Epithelial cell of esophagus (primary cell): ENCODE measurements at regions not wholly inside any gene's neighbourhood (a gene's known extent, or its start where the extent isn't known, plus 50 kb on each side); places are given as distances from the start of the nearest gene placed in this dataset.

ENCODE experiments used
- DNase-seq: peaks from one replicate; pipeline ENCODE4 v3.0.0; 2010; ENCODE audit warnings: low read depth
- H3K4me3 ChIP-seq: 2 replicates; pipeline ENCODE4 v1.5.1; 2011; ENCODE audit warnings: mild to moderate bottlenecking, low read length, control low read depth
- CTCF ChIP-seq: IDR thresholded peaks from 2 replicates; pipeline ENCODE4 v1.5.1; 2011; ENCODE audit warnings: low read depth, mild to moderate bottlenecking, low read length, control low read depth, inconsistent platforms; ENCODE audit not compliant: insufficient read depth; ENCODE audit errors: missing control alignments

GRCh38 chr3:55405436-55405835 is 81.7 kb downstream of the WNT5A start:
- H3K4me3 ChIP-seq = no peak overlapping the region
- DNase-seq = peak; percentile 37
- peak; percentile 38 for TF ChIP-seq CTCF

- no peak for DNase-seq
- TF ChIP-seq CTCF = no peak
- H3K4me3 ChIP-seq = no peak overlapping the region
These were observed 84.1 kb downstream of the WNT5A start for GRCh38 chr3:55402886-55403609.

GRCh38 chr3:55380561-55380960 is 106.5 kb downstream of the WNT5A start:
- no peak overlapping the region for H3K4me3 ChIP-seq
- TF ChIP-seq CTCF = no peak
- no peak for DNase-seq

- no peak for TF ChIP-seq CTCF
- no peak overlapping the region for H3K4me3 ChIP-seq
- no peak for DNase-seq
These were observed 110.3 kb downstream of the WNT5A start for GRCh38 chr3:55376753-55377347.

- H3K4me3 ChIP-seq = no peak overlapping the region
- DNase-seq = no peak
- no peak for TF ChIP-seq CTCF
These were observed 113.7 kb downstream of the WNT5A start for GRCh38 chr3:55373423-55373822.

GRCh38 chr3:55370272-55370671 is 116.8 kb downstream of the WNT5A start:
- H3K4me3 ChIP-seq = no peak overlapping the region
- no peak for TF ChIP-seq CTCF
- no peak for DNase-seq
